Liver (tissue), 8 donors: ENCODE measurements at regions not wholly inside any gene's neighbourhood (a gene's known extent, or its start where the extent isn't known, plus 50 kb on each side); places are given as distances from the start of the nearest gene placed in this dataset.

ENCODE experiments used
- DNase-seq: peaks from one replicate; pipeline ENCODE4 v3.0.0-alpha.2; 2017; ENCODE audit warnings: low spot score
- H3K27ac ChIP-seq, 2 donors: one replicate each; pipeline ENCODE4 v1.7.0; 2013; ENCODE audit warnings: inconsistent platforms in 2 of 2, low read length in 2 of 2, control low read depth in 1 of 2, low read depth in 1 of 2, mild to moderate bottlenecking in 1 of 2
- H3K27me3 ChIP-seq, 4 donors: one replicate each; pipeline versions ENCODE4 v1.6.1 to v1.7.0; 2013; ENCODE audit warnings: low read length in 3 of 4, inconsistent platforms in 1 of 4, mild to moderate bottlenecking in 1 of 4, moderate library complexity in 1 of 4; ENCODE audit not compliant: control insufficient read depth in 4 of 4, insufficient read depth in 4 of 4
- H3K36me3 ChIP-seq, 4 donors: one replicate each; pipeline versions ENCODE4 v1.6.1 to v1.7.0; 2013; ENCODE audit warnings: low read length in 3 of 4, mild to moderate bottlenecking in 3 of 4, low read depth in 1 of 4, moderate library complexity in 1 of 4; ENCODE audit not compliant: control insufficient read depth in 4 of 4, insufficient read depth in 3 of 4
- H3K4me1 ChIP-seq, 4 donors: one replicate each; pipeline versions ENCODE4 v1.6.1 to v1.7.0; 2013; ENCODE audit warnings: low read length in 3 of 4, mild to moderate bottlenecking in 3 of 4, moderate library complexity in 1 of 4; ENCODE audit not compliant: control insufficient read depth in 4 of 4, insufficient read depth in 4 of 4
- H3K4me3 ChIP-seq, 3 donors: one replicate each; pipeline versions ENCODE4 v1.6.1 to v1.7.0; 2013; ENCODE audit warnings: low read length in 3 of 3, control low read depth in 1 of 3, low read depth in 1 of 3, mild to moderate bottlenecking in 1 of 3
- H3K9ac ChIP-seq, 2 donors: one replicate each; pipeline ENCODE4 v1.7.0; 2013; ENCODE audit warnings: low read length in 2 of 2, mild to moderate bottlenecking in 2 of 2, moderate library complexity in 2 of 2, control low read depth in 1 of 2, low read depth in 1 of 2
- H3K9me3 ChIP-seq, 4 donors: one replicate each; pipeline versions ENCODE4 v1.6.1 to v1.7.0; 2013; ENCODE audit warnings: low read length in 3 of 4; ENCODE audit not compliant: control insufficient read depth in 4 of 4
- ATF3 ChIP-seq: IDR thresholded peaks from 2 replicates; pipeline ENCODE4 v1.6.1; 2016; ENCODE audit warnings: antibody characterized with exemption
- CTCF ChIP-seq: fragments of 150-350 bp; IDR thresholded peaks from 2 replicates; pipeline ENCODE4 v1.5.1; 2017; ENCODE audit warnings: improper control_type of control experiment, low read depth, low read length; ENCODE audit not compliant: missing input control
- EGR1 ChIP-seq, 2 donors: IDR thresholded peaks; 2 replicates each; pipeline ENCODE4 v1.6.1; 2016 to 2018; ENCODE audit warnings: antibody characterized with exemption in 2 of 2, low read depth in 2 of 2
- FOXA1 ChIP-seq: IDR thresholded peaks from 2 replicates; pipeline ENCODE4 v1.6.1; 2016; ENCODE audit warnings: antibody characterized with exemption
- FOXA2 ChIP-seq: IDR thresholded peaks from 2 replicates; pipeline ENCODE4 v1.6.1; 2016; ENCODE audit warnings: antibody characterized with exemption
- GABPA ChIP-seq, 2 donors: IDR thresholded peaks in 1 of 2; conservative IDR thresholded peaks in 1 of 2; 2 replicates each; pipeline ENCODE4 v1.6.1; 2016; ENCODE audit warnings: antibody characterized with exemption in 2 of 2, mild to moderate bottlenecking in 1 of 2, moderate library complexity in 1 of 2
- HNF4A ChIP-seq, 2 donors: conservative IDR thresholded peaks; 2 replicates each; pipeline ENCODE4 v1.6.1; 2016; ENCODE audit warnings: antibody characterized with exemption in 2 of 2, mild to moderate bottlenecking in 2 of 2
- HNF4G ChIP-seq: IDR thresholded peaks from 2 replicates; pipeline ENCODE4 v1.6.1; 2016; ENCODE audit warnings: antibody characterized with exemption
- JUND ChIP-seq, 2 donors: IDR thresholded peaks; 2 replicates each; pipeline ENCODE4 v1.6.1; 2016; ENCODE audit warnings: antibody characterized with exemption in 2 of 2
- MAX ChIP-seq: IDR thresholded peaks from 2 replicates; pipeline ENCODE4 v1.6.1; 2016; ENCODE audit warnings: antibody characterized with exemption
- NR2F2 ChIP-seq: IDR thresholded peaks from 2 replicates; pipeline ENCODE4 v1.6.1; 2016; ENCODE audit warnings: antibody characterized with exemption
- RAD21 ChIP-seq, 2 donors: IDR thresholded peaks; 2 replicates each; pipeline ENCODE4 v1.6.1; 2016; ENCODE audit warnings: antibody characterized with exemption in 2 of 2, mild to moderate bottlenecking in 2 of 2
- REST ChIP-seq: IDR thresholded peaks from 2 replicates; pipeline ENCODE4 v1.6.1; 2016; ENCODE audit warnings: antibody characterized with exemption, mild to moderate bottlenecking
- RXRA ChIP-seq, 2 donors: IDR thresholded peaks; 2 replicates each; pipeline ENCODE4 v1.6.1; 2017 to 2018; ENCODE audit warnings: antibody characterized with exemption in 2 of 2, mild to moderate bottlenecking in 1 of 2
- SP1 ChIP-seq: IDR thresholded peaks from 2 replicates; pipeline ENCODE4 v1.6.1; 2018; ENCODE audit warnings: antibody characterized with exemption, mild to moderate bottlenecking
- TAF1 ChIP-seq: conservative IDR thresholded peaks from 2 replicates; pipeline ENCODE4 v1.6.1; 2016; ENCODE audit warnings: antibody characterized with exemption, mild to moderate bottlenecking
- YY1 ChIP-seq: IDR thresholded peaks from 2 replicates; pipeline ENCODE4 v1.6.1; 2016; ENCODE audit warnings: antibody characterized with exemption, mild to moderate bottlenecking
- ZBTB33 ChIP-seq: IDR thresholded peaks from 2 replicates; pipeline ENCODE4 v1.6.1; 2016; ENCODE audit warnings: antibody characterized with exemption
- WGBS: extraction: QIAGEN DNeasy Blood & Tissue Kit; methylation state at CpG from one replicate; pipeline ENCODE4 v1.1.7; 2013; 5-methylcytosine and 5-hydroxymethylcytosine counted together
- donor health status: healthy.
- donor health status: healthy.
- donor health status: healthy.
- donor health status: healthy.
- donor health status: healthy.

GRCh38 chr4:145396581-145396980 lies 85.1 kb upstream of the SMAD1 start:
- Histone ChIP-seq H3K4me3 (no peak overlapping the region), H3K27ac (no peak overlapping the region), H3K36me3 (no peaks in the 10 kb centered on the region), H3K9ac (no peak overlapping the region), H3K4me1 (peaks cover 0 to 2% (median 0%) of the 10 kb centered on the region in 4 donors), H3K27me3 (no peaks in the 10 kb centered on the region), H3K9me3 (no peaks in the 10 kb centered on the region)
- no peak for TF ChIP-seq NR2F2
- no peak for TF ChIP-seq FOXA2
- TF ChIP-seq CTCF = no peak
- no peak for TF ChIP-seq RXRA (IDR thresholded peaks at IDR 0.05)
- no peak for TF ChIP-seq FOXA1
- no peak for TF ChIP-seq MAX
- TF ChIP-seq ATF3 = no peak
- no peak for TF ChIP-seq REST
- no peak for DNase-seq
- 61% methylated on average over 1 of the region's 1 CpG for WGBS

- H3K9ac ChIP-seq = no peak overlapping the region
- no peaks in the 10 kb centered on the region for H3K9me3 ChIP-seq
- no peak for TF ChIP-seq HNF4A (conservative IDR thresholded peaks at IDR 0.05)
- no peak for TF ChIP-seq GABPA (IDR thresholded peaks at IDR 0.05 in 1 of 2, conservative IDR thresholded peaks at IDR 0.05 in 1 of 2)
- no peak for TF ChIP-seq RXRA (IDR thresholded peaks at IDR 0.05)
- no peak for TF ChIP-seq NR2F2
- TF ChIP-seq RAD21 (IDR thresholded peaks at IDR 0.05) = no peak
- no peak for TF ChIP-seq CTCF
- no peak for TF ChIP-seq YY1
- TF ChIP-seq TAF1 = no peak
- no peak for TF ChIP-seq SP1
- no peak for TF ChIP-seq REST
- TF ChIP-seq ATF3 = no peak
- TF ChIP-seq FOXA2 = no peak
- no peak for TF ChIP-seq MAX
- no peak for TF ChIP-seq EGR1 (IDR thresholded peaks at IDR 0.05; ENCODE audit: low read depth in 2 of 2)
- no peak for TF ChIP-seq FOXA1
- TF ChIP-seq HNF4G = no peak
- TF ChIP-seq JUND (IDR thresholded peaks at IDR 0.05) = no peak
- no peak for TF ChIP-seq ZBTB33
- WGBS = 84% methylated on average over 3 of the region's 3 CpGs
- no peak overlapping the region for H3K4me3 ChIP-seq
- no peaks in the 10 kb centered on the region for H3K4me1 ChIP-seq
- H3K36me3 ChIP-seq = no peaks in the 10 kb centered on the region
- DNase-seq = no peak
- no peaks in the 10 kb centered on the region for H3K27me3 ChIP-seq
- H3K27ac ChIP-seq = no peak overlapping the region
These were observed 91.1 kb upstream of the SMAD1 start for GRCh38 chr4:145390571-145390970.
